VCaP (cell line): ENCODE measurements at regions not wholly inside any gene's neighbourhood (a gene's known extent, or its start where the extent isn't known, plus 50 kb on each side); places are given as distances from the start of the nearest gene placed in this dataset.

Source experiments
- H3K27ac ChIP-seq: fragments of 450-650 bp; 2 replicates; pipeline ENCODE4 v1.5.1; 2017
- TF ChIP-seq, protein P1 (sequence below): fragments of 450-650 bp; conservative IDR thresholded peaks from 2 replicates; pipeline ENCODE4 v1.5.1; 2017; ENCODE audit warnings: mild to moderate bottlenecking, moderate library complexity

GRCh38 chr12:41709012-41709411, 435.7 kb downstream of the GXYLT1 start:
- H3K27ac ChIP-seq, result no peak overlapping the region
- TF ChIP-seq, protein P1, sequence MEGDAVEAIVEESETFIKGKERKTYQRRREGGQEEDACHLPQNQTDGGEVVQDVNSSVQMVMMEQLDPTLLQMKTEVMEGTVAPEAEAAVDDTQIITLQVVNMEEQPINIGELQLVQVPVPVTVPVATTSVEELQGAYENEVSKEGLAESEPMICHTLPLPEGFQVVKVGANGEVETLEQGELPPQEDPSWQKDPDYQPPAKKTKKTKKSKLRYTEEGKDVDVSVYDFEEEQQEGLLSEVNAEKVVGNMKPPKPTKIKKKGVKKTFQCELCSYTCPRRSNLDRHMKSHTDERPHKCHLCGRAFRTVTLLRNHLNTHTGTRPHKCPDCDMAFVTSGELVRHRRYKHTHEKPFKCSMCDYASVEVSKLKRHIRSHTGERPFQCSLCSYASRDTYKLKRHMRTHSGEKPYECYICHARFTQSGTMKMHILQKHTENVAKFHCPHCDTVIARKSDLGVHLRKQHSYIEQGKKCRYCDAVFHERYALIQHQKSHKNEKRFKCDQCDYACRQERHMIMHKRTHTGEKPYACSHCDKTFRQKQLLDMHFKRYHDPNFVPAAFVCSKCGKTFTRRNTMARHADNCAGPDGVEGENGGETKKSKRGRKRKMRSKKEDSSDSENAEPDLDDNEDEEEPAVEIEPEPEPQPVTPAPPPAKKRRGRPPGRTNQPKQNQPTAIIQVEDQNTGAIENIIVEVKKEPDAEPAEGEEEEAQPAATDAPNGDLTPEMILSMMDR, result no peak

DNA sequence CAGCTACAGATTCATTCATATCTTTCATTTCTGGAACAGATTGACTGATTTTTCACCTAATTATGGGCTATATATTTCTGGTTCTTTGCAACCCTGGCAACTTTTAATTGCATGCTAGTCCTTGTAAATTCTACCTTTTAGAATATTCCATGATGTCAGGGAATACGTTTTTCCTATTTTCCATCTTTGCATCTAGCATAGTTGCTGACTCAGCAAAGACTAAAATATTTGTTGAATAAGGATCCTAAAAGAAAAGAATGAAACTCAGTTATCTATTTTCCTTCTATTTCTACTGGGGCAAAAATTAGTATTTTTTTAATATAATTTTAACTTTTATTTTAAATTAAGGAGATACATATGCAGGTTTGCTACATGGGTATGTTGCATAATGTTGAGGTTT, 438.3 kb downstream of the GXYLT1 start:
- H3K27ac ChIP-seq, result no peak overlapping the region
- TF ChIP-seq, protein P1, result no peak

DNA sequence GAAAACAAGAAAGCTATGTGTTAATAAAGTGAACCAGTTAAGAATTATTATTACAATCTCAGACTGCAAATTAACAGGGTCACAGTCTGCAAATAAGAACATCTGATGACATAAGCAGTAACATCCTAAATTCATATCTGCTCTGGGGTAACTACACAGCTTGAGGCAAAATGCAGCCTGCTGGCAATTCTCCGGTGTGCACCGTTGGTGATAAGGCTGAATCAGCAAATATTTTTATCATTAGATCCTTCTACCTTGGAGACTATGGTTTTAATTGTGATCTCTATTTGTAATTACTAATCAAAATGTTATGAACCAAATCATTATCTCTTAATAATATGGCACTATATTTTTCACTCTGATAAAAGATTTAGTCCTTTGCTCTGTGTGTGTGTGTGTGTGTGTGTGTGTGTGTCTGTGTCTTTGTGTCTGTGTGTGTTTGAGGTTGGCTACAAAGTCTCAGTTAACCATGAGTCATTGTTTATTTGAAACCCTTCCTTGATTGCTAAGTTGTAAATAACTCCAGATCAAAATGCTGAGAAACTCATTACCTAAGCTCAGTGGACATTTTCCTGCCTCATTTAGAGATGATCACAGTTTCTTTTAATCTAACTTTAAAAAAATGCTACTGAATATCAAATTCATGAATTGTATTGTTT, 442.6 kb downstream of the GXYLT1 start:
- no peak overlapping the region for H3K27ac ChIP-seq
- TF ChIP-seq, protein P1, result no peak

GRCh38 chr12:41700940-41701339, 443.7 kb downstream of the GXYLT1 start:
- H3K27ac ChIP-seq, result no peak overlapping the region
- TF ChIP-seq, protein P1, result no peak

GRCh38 chr12:41699658-41700057, 445.0 kb downstream of the GXYLT1 start:
- TF ChIP-seq, protein P1, result no peak
- no peak overlapping the region for H3K27ac ChIP-seq

GRCh38 chr12:41697161-41697560, 447.5 kb downstream of the GXYLT1 start:
- TF ChIP-seq, protein P1, result no peak
- no peak overlapping the region for H3K27ac ChIP-seq

GRCh38 chr12:41684997-41685396, 459.7 kb downstream of the GXYLT1 start:
- TF ChIP-seq, protein P1, result no peak
- H3K27ac ChIP-seq, result no peak overlapping the region
